DND-41 (cell line): ENCODE measurements at regions not wholly inside any gene's neighbourhood (a gene's known extent, or its start where the extent isn't known, plus 50 kb on each side); places are given as distances from the start of the nearest gene placed in this dataset.

ENCODE experiments used
- ATAC-seq: fragments of 200-7000 bp; cut with Tn5 transposase; 3 replicates; pipeline ENCODE4 v1.9.1; 2021; ENCODE audit warnings: low read depth; ENCODE audit not compliant: insufficient read depth
- DNase-seq: peaks from one replicate; pipeline ENCODE4 v3.0.0-alpha.2; 2020
- H2AFZ ChIP-seq: 2 replicates; pipeline ENCODE4 v1.6.0; 2012; ENCODE audit warnings: low read depth, low read length
- H3K27ac ChIP-seq: 2 replicates; pipeline ENCODE4 v1.5.1; 2012; ENCODE audit warnings: low read length, inconsistent platforms
- H3K27me3 ChIP-seq: fragments of 200-600 bp; sonication (generic); 2 replicates; pipeline ENCODE4 v1.6.0; 2012; ENCODE audit warnings: low read length, mild to moderate bottlenecking, inconsistent platforms; ENCODE audit not compliant: insufficient read depth, poor library complexity
- H3K36me3 ChIP-seq: 2 replicates; pipeline ENCODE4 v1.5.1; 2012; ENCODE audit warnings: low read length, inconsistent platforms; ENCODE audit not compliant: insufficient read depth
- H3K4me1 ChIP-seq: 2 replicates; pipeline ENCODE4 v1.5.1; 2012; ENCODE audit warnings: mild to moderate bottlenecking, low read length; ENCODE audit not compliant: insufficient read depth
- H3K4me2 ChIP-seq: 2 replicates; pipeline ENCODE4 v1.6.0; 2012; ENCODE audit warnings: mild to moderate bottlenecking, moderate library complexity, low read length, inconsistent platforms; ENCODE audit not compliant: insufficient read depth
- H3K4me3 ChIP-seq, 2 experiments: fragments of 200-600 bp in 1 of 2; shearing (Covaris generic) in 1 of 2; 2 replicates each; pipeline ENCODE4 v1.5.1; 2012 to 2016; ENCODE audit warnings: inconsistent platforms in 2 of 2, low read length in 2 of 2, mild to moderate bottlenecking in 2 of 2, low read depth in 1 of 2, moderate library complexity in 1 of 2
- H3K79me2 ChIP-seq: 2 replicates; pipeline ENCODE4 v1.6.0; 2012; ENCODE audit warnings: low read length, inconsistent platforms; ENCODE audit not compliant: insufficient read depth
- H3K9ac ChIP-seq: 2 replicates; pipeline ENCODE4 v1.6.0; 2012; ENCODE audit warnings: low read depth, mild to moderate bottlenecking, inconsistent platforms, low read length, moderate library complexity
- H3K9me3 ChIP-seq: 2 replicates; pipeline ENCODE4 v1.5.1; 2012; ENCODE audit warnings: low read length, moderate library complexity, mild to moderate bottlenecking, inconsistent platforms; ENCODE audit not compliant: insufficient read depth, severe bottlenecking
- H4K20me1 ChIP-seq: 2 replicates; pipeline ENCODE4 v1.6.0; 2012; ENCODE audit warnings: low read length; ENCODE audit not compliant: insufficient read depth
- EZH2 ChIP-seq: IDR thresholded peaks from 3 replicates; pipeline ENCODE4 v1.6.1; 2012; ENCODE audit warnings: borderline replicate concordance, low read depth, mild to moderate bottlenecking, moderate library complexity, low read length, inconsistent platforms; ENCODE audit not compliant: severe bottlenecking
- TF ChIP-seq, protein P1 (sequence below): IDR thresholded peaks from 2 replicates; pipeline ENCODE4 v1.5.1; 2012; ENCODE audit warnings: borderline replicate concordance, low read length, moderate library complexity, mild to moderate bottlenecking; ENCODE audit not compliant: poor library complexity, severe bottlenecking; ENCODE audit errors: extremely low read depth

- no peaks in the 10 kb centered on the region for H3K79me2 ChIP-seq
- H4K20me1 ChIP-seq: no peaks in the 10 kb centered on the region
- no peaks in the 10 kb centered on the region for H3K9me3 ChIP-seq
- no peaks in the 10 kb centered on the region for H3K27me3 ChIP-seq
- H3K9ac ChIP-seq: no peak overlapping the region
- DNase-seq (no peak), ATAC-seq (no peak)
- H3K27ac ChIP-seq: no peak overlapping the region
- H3K4me3 ChIP-seq: no peak overlapping the region
- H3K4me2 ChIP-seq: no peak overlapping the region
- no peak overlapping the region for H2AFZ ChIP-seq
- TF ChIP-seq, protein P1, sequence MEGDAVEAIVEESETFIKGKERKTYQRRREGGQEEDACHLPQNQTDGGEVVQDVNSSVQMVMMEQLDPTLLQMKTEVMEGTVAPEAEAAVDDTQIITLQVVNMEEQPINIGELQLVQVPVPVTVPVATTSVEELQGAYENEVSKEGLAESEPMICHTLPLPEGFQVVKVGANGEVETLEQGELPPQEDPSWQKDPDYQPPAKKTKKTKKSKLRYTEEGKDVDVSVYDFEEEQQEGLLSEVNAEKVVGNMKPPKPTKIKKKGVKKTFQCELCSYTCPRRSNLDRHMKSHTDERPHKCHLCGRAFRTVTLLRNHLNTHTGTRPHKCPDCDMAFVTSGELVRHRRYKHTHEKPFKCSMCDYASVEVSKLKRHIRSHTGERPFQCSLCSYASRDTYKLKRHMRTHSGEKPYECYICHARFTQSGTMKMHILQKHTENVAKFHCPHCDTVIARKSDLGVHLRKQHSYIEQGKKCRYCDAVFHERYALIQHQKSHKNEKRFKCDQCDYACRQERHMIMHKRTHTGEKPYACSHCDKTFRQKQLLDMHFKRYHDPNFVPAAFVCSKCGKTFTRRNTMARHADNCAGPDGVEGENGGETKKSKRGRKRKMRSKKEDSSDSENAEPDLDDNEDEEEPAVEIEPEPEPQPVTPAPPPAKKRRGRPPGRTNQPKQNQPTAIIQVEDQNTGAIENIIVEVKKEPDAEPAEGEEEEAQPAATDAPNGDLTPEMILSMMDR: no peak
- TF ChIP-seq EZH2: no peak
- no peaks in the 10 kb centered on the region for H3K4me1 ChIP-seq
- H3K36me3 ChIP-seq: no peaks in the 10 kb centered on the region
Observed at GRCh38 chr6:112595841-112596240, 248.7 kb downstream of the RFPL4B start.

- TF ChIP-seq EZH2: no peak
- DNase-seq (no peak), ATAC-seq (no peak)
- H2AFZ ChIP-seq: no peak overlapping the region
- H3K27ac ChIP-seq: no peak overlapping the region
- no peaks in the 10 kb centered on the region for H3K27me3 ChIP-seq
- no peak overlapping the region for H3K9ac ChIP-seq
- H4K20me1 ChIP-seq: no peaks in the 10 kb centered on the region
- H3K4me3 ChIP-seq: no peak overlapping the region
- no peaks in the 10 kb centered on the region for H3K36me3 ChIP-seq
- H3K79me2 ChIP-seq: no peaks in the 10 kb centered on the region
- no peak overlapping the region for H3K4me2 ChIP-seq
- H3K9me3 ChIP-seq: no peaks in the 10 kb centered on the region
- no peaks in the 10 kb centered on the region for H3K4me1 ChIP-seq
Observed at GRCh38 chr6:112597176-112597575, 250.0 kb downstream of the RFPL4B start.

GRCh38 chr6:112600168-112600567, 253.0 kb downstream of the RFPL4B start:
- ATAC-seq (no peak), DNase-seq (no peak)
- Histone ChIP-seq H3K9ac (no peak overlapping the region), H3K4me3 (no peak overlapping the region), H3K79me2 (no peaks in the 10 kb centered on the region), H3K27me3 (no peaks in the 10 kb centered on the region), H3K36me3 (no peaks in the 10 kb centered on the region), H3K27ac (no peak overlapping the region), H4K20me1 (no peaks in the 10 kb centered on the region), H3K9me3 (no peaks in the 10 kb centered on the region), H3K4me2 (no peak overlapping the region), H3K4me1 (no peaks in the 10 kb centered on the region), H2AFZ (no peak overlapping the region)
- TF ChIP-seq, protein P1: no peak
- no peak for TF ChIP-seq EZH2

DNA sequence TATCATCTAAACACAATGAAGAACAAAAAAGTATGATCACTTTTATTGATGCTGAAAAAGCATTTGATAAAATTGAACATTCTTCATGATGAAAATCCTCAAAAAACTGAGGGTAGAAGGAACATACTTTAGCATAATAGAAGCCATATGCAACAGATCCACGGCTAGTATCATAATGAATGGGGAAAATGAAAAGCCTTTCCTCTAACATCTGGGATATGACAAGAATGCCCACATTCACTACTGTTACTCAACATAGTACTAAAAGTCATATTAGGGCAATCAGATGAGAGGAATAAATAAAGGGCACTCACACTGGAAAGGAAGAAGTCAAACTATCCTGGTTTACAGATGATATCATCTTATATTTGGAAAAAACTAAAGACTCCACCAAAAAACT, 256.6 kb downstream of the RFPL4B start:
- H3K79me2 ChIP-seq: no peaks in the 10 kb centered on the region
- H3K4me2 ChIP-seq: no peak overlapping the region
- no peak overlapping the region for H3K4me3 ChIP-seq
- H3K36me3 ChIP-seq: no peaks in the 10 kb centered on the region
- ATAC-seq: no peak
- no peaks in the 10 kb centered on the region for H3K27me3 ChIP-seq
- DNase-seq: no peak
- H3K9ac ChIP-seq: no peak overlapping the region
- H3K27ac ChIP-seq: no peak overlapping the region
- H4K20me1 ChIP-seq: no peaks in the 10 kb centered on the region
- H3K9me3 ChIP-seq: no peaks in the 10 kb centered on the region
- no peak overlapping the region for H2AFZ ChIP-seq
- TF ChIP-seq, protein P1: no peak
- no peak for TF ChIP-seq EZH2
- no peaks in the 10 kb centered on the region for H3K4me1 ChIP-seq
